MCF 10A (cell line): ENCODE measurements at regions not wholly inside any gene's neighbourhood (a gene's known extent, or its start where the extent isn't known, plus 50 kb on each side); places are given as distances from the start of the nearest gene placed in this dataset.
A peak's percentile ranks its signal among the peaks of the same experiment; 100 is the strongest.

ENCODE experiments used
- BruUV-seq: library from RNA; stranded (reverse); fragments of 400-500 nt; replicated peaks from 2 replicates; lab custom pipeline; 2021; lab: Mats Ljungman, UMichigan
- CTCF ChIA-PET: fragments of 300-600 bp; sonication (Branson Sonifier 250); formaldehyde crosslinking; extraction: SDS; loops from one replicate; lab custom pipeline; 2021; ENCODE audit warnings: antibody characterized with exemption, inconsistent platforms; lab: Yijun Ruan, JAX
- POLR2A ChIA-PET: fragments of 300-600, 350-650 bp; sonication (Branson Sonifier 250); formaldehyde crosslinking; extraction: SDS; loops from one replicate; lab custom pipeline; 2020; ENCODE audit warnings: antibody characterized with exemption, inconsistent platforms; lab: Yijun Ruan, JAX
- DNase-seq: peaks from one replicate; pipeline ENCODE4 v3.0.0-alpha.2; 2018; ENCODE audit not compliant: unreplicated experiment
- H3K27ac Mint-ChIP-seq: one replicate; pipeline ENCODE4 v1.8.0; 2022; ENCODE audit warnings: mild to moderate bottlenecking, low read depth, mixed read lengths; ENCODE audit not compliant: unreplicated experiment
- H3K27me3 Mint-ChIP-seq: one replicate; pipeline ENCODE4 v1.8.0; 2022; ENCODE audit warnings: mixed read lengths; ENCODE audit not compliant: insufficient read depth, unreplicated experiment
- H3K36me3 Mint-ChIP-seq: one replicate; pipeline ENCODE4 v1.8.0; 2022; ENCODE audit warnings: mild to moderate bottlenecking, moderate library complexity, mixed read lengths; ENCODE audit not compliant: insufficient read depth, unreplicated experiment
- H3K4me1 Mint-ChIP-seq: one replicate; pipeline ENCODE4 v1.8.0; 2022; ENCODE audit warnings: mixed read lengths; ENCODE audit not compliant: insufficient read depth, unreplicated experiment
- H3K4me3 Mint-ChIP-seq: one replicate; pipeline ENCODE4 v1.8.0; 2022; ENCODE audit warnings: mild to moderate bottlenecking, moderate library complexity, mixed read lengths; ENCODE audit not compliant: unreplicated experiment
- H3K9me3 Mint-ChIP-seq: one replicate; pipeline ENCODE4 v1.8.0; 2022; ENCODE audit warnings: mixed read lengths; ENCODE audit not compliant: unreplicated experiment
- CTCF ChIP-seq: fragments of 200-600 bp; IDR thresholded peaks from one replicate; pipeline ENCODE4 v1.8.0; 2022; ENCODE audit warnings: antibody characterized with exemption, mild to moderate bottlenecking; ENCODE audit not compliant: unreplicated experiment
- intact Hi-C: fragments of 100-400 bp; cut with micrococcal nuclease; formaldehyde crosslinking; loops from 2 replicates; pipeline ENCODE4 v1.14.1; 2022

- Mint-ChIP-seq H3K4me1 (no peaks in the 10 kb centered on the region), H3K4me3 (no peak overlapping the region), H3K9me3 (no peaks in the 10 kb centered on the region), H3K36me3 (no peaks in the 10 kb centered on the region), H3K27me3 (peaks cover 78% of the 10 kb centered on the region), H3K27ac (no peak overlapping the region)
- intact Hi-C loops: no loop called here
- no peak for TF ChIP-seq CTCF
- ChIA-PET CTCF (interaction anchor here (0.6 to 0.9 kb wide), 3 partner anchors 29 to 261 kb away, joined by 3 to 4 read pairs (median 3); no protein-coding TSS in a partner anchor), POLR2A (no interaction called here)
- DNase-seq: no peak
- no TSS peak for BruUV-seq
These were observed 615.4 kb downstream of the PTPRU start for GRCh38 chr1:29851691-29852090.

GRCh38 chr1:29849991-29850757 lies 613.9 kb downstream of the PTPRU start:
- Mint-ChIP-seq H3K36me3 (no peaks in the 10 kb centered on the region), H3K4me1 (no peaks in the 10 kb centered on the region), H3K4me3 (no peak overlapping the region), H3K9me3 (no peaks in the 10 kb centered on the region), H3K27me3 (peaks cover 74% of the 10 kb centered on the region), H3K27ac (no peak overlapping the region)
- intact Hi-C loops: loop anchor here (1.0 to 5.0 kb wide), 3 partner anchors 58 to 337 kb away; no protein-coding TSS in a partner anchor
- no peak for TF ChIP-seq CTCF
- DNase-seq: no peak
- ChIA-PET CTCF (interaction anchor here (0.6 to 0.7 kb wide), 4 partner anchors 11 to 857 kb away, joined by 3 to 4 read pairs (median 4); no protein-coding TSS in a partner anchor), POLR2A (no interaction called here)
- BruUV-seq: no TSS peak

- ChIA-PET CTCF (interaction anchor here (0.6 to 1.5 kb wide), 11 partner anchors 9 to 380 kb away, joined by 3 to 5 read pairs (median 3); no protein-coding TSS in a partner anchor), POLR2A (no interaction called here)
- intact Hi-C loops: loop anchor here (1.0 to 5.0 kb wide), 3 partner anchors 57 to 336 kb away; no protein-coding TSS in a partner anchor
- Mint-ChIP-seq H3K4me1 (no peaks in the 10 kb centered on the region), H3K27me3 (peaks cover 67% of the 10 kb centered on the region), H3K27ac (no peak overlapping the region), H3K4me3 (no peak overlapping the region), H3K9me3 (no peaks in the 10 kb centered on the region), H3K36me3 (no peaks in the 10 kb centered on the region)
- BruUV-seq: no TSS peak
- peak; percentile 62 for DNase-seq
- peak; percentile 51 for TF ChIP-seq CTCF
These were observed 612.9 kb downstream of the PTPRU start for GRCh38 chr1:29849038-29849750.

GRCh38 chr1:29845910-29846309 lies 609.6 kb downstream of the PTPRU start:
- ChIA-PET CTCF (no interaction called here), POLR2A (no interaction called here)
- no peaks in the 10 kb centered on the region for H3K4me1 Mint-ChIP-seq
- no TSS peak for BruUV-seq
- H3K4me3 Mint-ChIP-seq: no peak overlapping the region
- no peaks in the 10 kb centered on the region for H3K36me3 Mint-ChIP-seq
- peaks cover 12% of the 10 kb centered on the region for H3K9me3 Mint-ChIP-seq
- no peak for DNase-seq
- no peak for TF ChIP-seq CTCF
- H3K27me3 Mint-ChIP-seq: peaks cover 38% of the 10 kb centered on the region
- intact Hi-C loops: loop anchor here (5.0 kb wide), 1 partner anchor 54 kb away; no protein-coding TSS in a partner anchor
- no peak overlapping the region for H3K27ac Mint-ChIP-seq
